HFFc6 (cell line): ENCODE measurements at regions not wholly inside any gene's neighbourhood (a gene's known extent, or its start where the extent isn't known, plus 50 kb on each side); places are given as distances from the start of the nearest gene placed in this dataset.

Experiments used
- DNase-seq: peaks from one replicate; pipeline ENCODE4 v3.0.0-alpha.2; 2018
- H3K27ac Mint-ChIP-seq: 2 replicates; pipeline ENCODE4 v1.8.0; 2020; ENCODE audit warnings: mild to moderate bottlenecking, mixed read lengths
- H3K27me3 Mint-ChIP-seq: 2 replicates; pipeline ENCODE4 v1.8.0; 2021; ENCODE audit warnings: mild to moderate bottlenecking, moderate library complexity, mixed read lengths; ENCODE audit not compliant: insufficient read depth
- H3K36me3 Mint-ChIP-seq: 2 replicates; pipeline ENCODE4 v1.8.0; 2021; ENCODE audit warnings: low read depth, mixed read lengths
- H3K4me1 Mint-ChIP-seq: 2 replicates; pipeline ENCODE4 v1.8.0; 2020; ENCODE audit warnings: low read depth, mixed read lengths
- H3K4me3 Mint-ChIP-seq: 2 replicates; pipeline ENCODE4 v1.8.0; 2020; ENCODE audit warnings: mild to moderate bottlenecking, moderate library complexity, mixed read lengths
- H3K9me3 Mint-ChIP-seq: 2 replicates; pipeline ENCODE4 v1.8.0; 2020; ENCODE audit warnings: mild to moderate bottlenecking, mixed read lengths
- TF ChIP-seq, protein P1 (sequence below): fragments of 200-600 bp; sonication (generic); IDR thresholded peaks from 2 replicates; pipeline ENCODE4 v1.5.0; 2021; ENCODE audit warnings: antibody characterized with exemption, mild to moderate bottlenecking

DNA sequence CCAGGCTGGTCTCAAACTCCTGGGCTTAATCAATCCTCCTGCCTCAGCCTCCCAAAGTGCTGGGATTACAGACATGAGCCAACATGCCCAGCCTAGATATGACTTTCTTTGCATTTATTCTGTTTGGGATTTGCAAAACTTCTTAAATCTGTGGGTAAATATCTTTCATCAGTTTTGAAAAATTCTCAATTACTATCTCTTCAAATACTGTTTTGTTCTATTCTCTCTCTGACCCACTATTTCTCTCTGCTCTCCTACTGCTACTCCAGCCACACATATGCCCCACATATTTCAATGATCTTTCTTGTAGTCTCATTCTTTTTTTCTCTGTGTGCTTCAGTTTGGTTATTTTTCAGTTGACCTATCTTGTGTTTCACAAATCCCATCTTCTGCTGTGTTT is 205.1 kb downstream of the CHIC2 start:
- TF ChIP-seq, protein P1, sequence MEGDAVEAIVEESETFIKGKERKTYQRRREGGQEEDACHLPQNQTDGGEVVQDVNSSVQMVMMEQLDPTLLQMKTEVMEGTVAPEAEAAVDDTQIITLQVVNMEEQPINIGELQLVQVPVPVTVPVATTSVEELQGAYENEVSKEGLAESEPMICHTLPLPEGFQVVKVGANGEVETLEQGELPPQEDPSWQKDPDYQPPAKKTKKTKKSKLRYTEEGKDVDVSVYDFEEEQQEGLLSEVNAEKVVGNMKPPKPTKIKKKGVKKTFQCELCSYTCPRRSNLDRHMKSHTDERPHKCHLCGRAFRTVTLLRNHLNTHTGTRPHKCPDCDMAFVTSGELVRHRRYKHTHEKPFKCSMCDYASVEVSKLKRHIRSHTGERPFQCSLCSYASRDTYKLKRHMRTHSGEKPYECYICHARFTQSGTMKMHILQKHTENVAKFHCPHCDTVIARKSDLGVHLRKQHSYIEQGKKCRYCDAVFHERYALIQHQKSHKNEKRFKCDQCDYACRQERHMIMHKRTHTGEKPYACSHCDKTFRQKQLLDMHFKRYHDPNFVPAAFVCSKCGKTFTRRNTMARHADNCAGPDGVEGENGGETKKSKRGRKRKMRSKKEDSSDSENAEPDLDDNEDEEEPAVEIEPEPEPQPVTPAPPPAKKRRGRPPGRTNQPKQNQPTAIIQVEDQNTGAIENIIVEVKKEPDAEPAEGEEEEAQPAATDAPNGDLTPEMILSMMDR, result no peak
- no peak overlapping the region for H3K27ac Mint-ChIP-seq
- no peaks in the 10 kb centered on the region for H3K27me3 Mint-ChIP-seq
- no peak overlapping the region for H3K4me3 Mint-ChIP-seq
- no peak for DNase-seq
- 0 out of 2 replicates have a peak, but pooled peaks cover 3% of the 10 kb centered on the region for H3K9me3 Mint-ChIP-seq
- H3K4me1 Mint-ChIP-seq, result peaks cover 60% of the 10 kb centered on the region
- peaks cover 5% of the 10 kb centered on the region for H3K36me3 Mint-ChIP-seq

DNA sequence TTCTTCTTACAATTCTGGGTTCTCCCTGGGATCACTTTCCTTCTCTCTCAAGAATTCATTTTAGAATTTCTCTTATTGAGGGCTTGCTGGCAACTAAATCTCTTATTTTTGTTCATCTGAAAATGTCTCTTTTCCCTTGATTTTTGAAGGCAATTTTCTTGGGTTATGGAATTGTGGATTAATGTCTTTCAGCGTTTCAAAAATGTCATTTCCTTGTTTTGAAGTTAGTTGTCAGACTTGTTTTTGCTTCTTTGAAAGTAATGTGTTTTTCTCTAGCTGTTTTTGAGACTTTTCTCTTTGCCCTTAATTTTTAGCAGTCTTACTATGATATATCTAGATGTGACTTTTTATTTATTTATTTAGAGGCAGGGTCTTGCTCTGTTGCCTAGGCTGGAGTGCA is 205.7 kb downstream of the CHIC2 start:
- TF ChIP-seq, protein P1, result no peak
- peaks cover 60% of the 10 kb centered on the region for H3K4me1 Mint-ChIP-seq
- H3K36me3 Mint-ChIP-seq, result peaks cover 5% of the 10 kb centered on the region
- no peak overlapping the region for H3K27ac Mint-ChIP-seq
- no peak overlapping the region for H3K4me3 Mint-ChIP-seq
- no peaks in the 10 kb centered on the region for H3K27me3 Mint-ChIP-seq
- no peak for DNase-seq
- H3K9me3 Mint-ChIP-seq, result 0 out of 2 replicates have a peak, but pooled peaks cover 3% of the 10 kb centered on the region

DNA sequence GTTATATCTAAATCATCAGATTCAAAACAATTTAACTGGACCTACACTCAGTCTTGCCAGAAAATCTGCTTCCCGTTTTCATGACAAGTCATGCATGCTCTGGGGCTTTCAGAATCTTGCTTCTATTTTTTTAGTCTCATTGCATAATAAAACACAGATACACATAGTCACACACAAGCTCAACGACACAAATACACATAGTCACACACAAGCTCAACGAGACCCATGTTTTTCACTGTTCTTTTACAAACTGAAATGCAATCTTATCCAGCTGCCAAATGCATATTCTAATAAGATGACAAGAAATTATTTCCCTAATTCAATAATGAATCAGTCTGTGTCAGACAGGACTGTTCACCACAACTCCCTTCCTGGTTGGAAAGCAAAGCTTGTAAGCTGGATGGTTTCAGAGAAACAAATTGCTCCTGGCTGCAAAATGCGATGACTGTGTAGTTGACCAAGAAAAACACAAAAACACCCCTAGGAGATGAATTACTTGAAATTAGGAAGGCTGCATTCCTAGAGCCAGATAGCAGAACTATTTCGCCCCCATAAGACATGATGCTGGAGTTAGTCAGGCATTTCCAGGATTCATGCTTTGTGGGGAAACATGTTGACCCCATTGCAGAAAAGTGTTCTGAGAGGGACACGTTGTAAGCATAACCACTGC is 208.7 kb downstream of the CHIC2 start:
- Mint-ChIP-seq H3K9me3 (0 out of 2 replicates have a peak, but pooled peaks cover 3% of the 10 kb centered on the region), H3K27ac (peak overlapping the region; percentile 78), H3K4me1 (peaks cover 33% of the 10 kb centered on the region), H3K4me3 (peak overlapping the region; percentile 67), H3K36me3 (peaks cover 5% of the 10 kb centered on the region), H3K27me3 (no peaks in the 10 kb centered on the region)
- DNase-seq, result peak; percentile 81
- TF ChIP-seq, protein P1, result no peak

DNA sequence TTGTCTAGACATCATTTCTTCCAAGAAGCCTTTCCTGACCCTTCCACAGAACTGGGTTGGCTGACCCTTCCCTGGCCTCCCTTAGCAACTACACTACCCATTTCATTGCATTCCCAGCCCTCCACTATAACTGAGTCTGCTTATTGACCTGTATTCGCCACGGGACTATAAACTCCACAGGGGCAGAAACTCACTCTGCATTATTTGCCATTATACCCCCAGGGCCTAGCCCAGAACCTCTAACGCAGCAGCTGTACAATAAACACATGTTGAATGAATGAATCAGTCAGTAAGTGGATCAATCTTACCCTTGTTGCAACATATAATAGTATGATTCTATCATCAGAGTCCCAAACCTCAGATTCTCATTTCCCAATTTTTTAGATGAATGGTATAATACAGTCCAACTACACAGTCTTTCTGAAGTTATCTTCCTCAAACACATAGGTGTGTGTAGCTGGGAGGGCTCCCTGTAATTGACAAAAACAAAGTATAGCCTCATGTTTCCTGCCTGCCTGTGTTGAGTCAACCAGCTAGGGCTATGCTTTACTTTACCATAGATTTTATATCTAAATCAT is 209.3 kb downstream of the CHIC2 start:
- Mint-ChIP-seq H3K27me3 (no peaks in the 10 kb centered on the region), H3K9me3 (0 out of 2 replicates have a peak, but pooled peaks cover 3% of the 10 kb centered on the region), H3K4me3 (peak overlapping the region; percentile 67), H3K27ac (peak overlapping the region; percentile 78), H3K36me3 (peaks cover 5% of the 10 kb centered on the region), H3K4me1 (peaks cover 33% of the 10 kb centered on the region)
- TF ChIP-seq, protein P1, result no peak
- DNase-seq, result peak; percentile 25

DNA sequence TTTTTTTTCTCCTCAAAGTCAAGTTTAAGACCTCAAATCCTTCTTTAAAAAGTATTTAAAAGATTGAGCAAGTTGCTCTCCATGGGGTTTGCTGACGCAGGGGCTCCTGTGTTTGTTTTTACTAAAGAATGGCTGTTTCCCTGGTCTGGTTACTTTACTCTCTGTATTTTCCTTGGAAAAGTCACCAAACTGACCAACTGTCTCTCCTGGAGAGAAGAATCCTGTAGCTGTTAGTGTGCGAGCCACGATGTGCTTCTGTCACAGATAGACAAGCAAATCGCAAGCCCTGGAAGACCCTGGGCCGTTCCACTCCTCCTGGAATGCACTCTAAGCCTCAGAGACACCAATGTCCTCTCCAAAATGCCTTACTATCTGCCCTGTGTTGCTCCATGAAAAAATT is 212.1 kb downstream of the CHIC2 start:
- no peaks in the 10 kb centered on the region for H3K27me3 Mint-ChIP-seq
- peaks cover 33% of the 10 kb centered on the region for H3K4me1 Mint-ChIP-seq
- H3K36me3 Mint-ChIP-seq, result no peaks in the 10 kb centered on the region
- H3K4me3 Mint-ChIP-seq, result no peak overlapping the region
- no peaks in the 10 kb centered on the region for H3K9me3 Mint-ChIP-seq
- TF ChIP-seq, protein P1, result no peak
- H3K27ac Mint-ChIP-seq, result no peak overlapping the region
- DNase-seq, result no peak
